ENCODE measurements at regions not wholly inside any gene's neighbourhood (a gene's known extent, or its start where the extent isn't known, plus 50 kb on each side); places are given as distances from the start of the nearest gene placed in this dataset.

DNA sequence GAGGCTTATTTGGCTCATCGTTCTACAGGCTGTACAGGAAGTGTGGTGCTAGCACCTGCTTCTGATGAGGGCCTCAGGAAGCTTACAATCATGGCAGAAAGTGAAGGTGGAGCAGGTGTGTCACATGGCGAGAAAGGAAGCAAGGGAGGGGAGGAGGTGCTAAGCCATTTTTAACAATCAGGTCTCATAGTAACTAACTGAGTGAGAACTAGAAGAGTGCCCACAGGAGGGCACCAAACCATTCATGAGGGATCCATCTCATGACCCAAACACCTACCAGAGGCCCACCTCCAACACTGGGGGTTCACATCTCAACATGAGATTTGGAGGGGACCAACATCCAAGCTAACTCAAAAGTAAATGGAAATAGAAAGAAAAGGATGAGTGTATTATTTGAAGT, 78.1 kb downstream of the CXCL12 start:
- no peak overlapping the region for H3K27ac Mint-ChIP-seq

DNA sequence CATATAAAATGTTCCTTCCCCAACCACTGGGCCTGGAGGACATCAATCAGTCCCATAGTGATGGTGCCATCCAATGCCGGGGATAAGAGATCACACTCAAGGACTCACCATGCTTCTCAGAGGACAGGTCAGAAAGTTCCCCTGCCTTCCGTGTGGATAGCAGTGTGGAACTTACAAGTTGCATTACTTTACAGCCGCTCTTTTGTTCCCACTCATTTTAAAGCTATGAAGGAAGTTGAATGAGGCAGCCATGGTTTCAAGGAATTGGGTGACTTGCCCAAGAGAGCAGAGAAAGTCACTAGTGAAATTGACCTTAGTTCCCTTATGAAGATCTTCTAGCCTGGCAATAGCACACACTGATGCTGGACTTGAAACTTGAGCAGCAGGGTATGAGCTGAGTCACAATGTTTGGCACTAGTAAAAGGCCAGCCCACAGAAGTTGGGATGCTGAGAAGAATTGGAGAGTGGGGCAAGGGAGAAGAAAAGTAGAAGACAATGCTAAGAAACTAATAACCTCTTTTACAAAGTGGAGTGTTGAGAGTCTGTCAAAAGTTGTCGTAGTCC, 78.7 kb downstream of the CXCL12 start:
- no peak overlapping the region for H3K27ac Mint-ChIP-seq
- no peak overlapping the region for H3K4me3 Mint-ChIP-seq
- Histone ChIP-seq H3K4me1 (ENCODE audit: insufficient read depth, low read length) (peaks cover 11% of the 10 kb centered on the region), H3K27me3 (ENCODE audit: control insufficient read depth in 1 of 2, insufficient read depth in 2 of 2, low read length in 2 of 2) (no peaks in the 10 kb centered on the region), H3K4me3 (ENCODE audit: low read length) (no peak overlapping the region), H3K36me3 (ENCODE audit: insufficient read depth, low read length) (no peaks in the 10 kb centered on the region), H3K9me3 (ENCODE audit: control insufficient read depth in 1 of 2, insufficient read depth in 1 of 2, low read length in 2 of 2) (peaks cover 0 to 11% of the 10 kb centered on the region in 2 experiments), H3K27ac (ENCODE audit: low read depth in 1 of 2, low read length in 2 of 2) (no peak overlapping the region)
- intact Hi-C loops (cut with DNase I, micrococcal nuclease) = no loop called here
- CTCF ChIA-PET = no interaction called here
- no peaks in the 10 kb centered on the region for H3K36me3 Mint-ChIP-seq (ENCODE audit: low read depth)
- no peaks in the 10 kb centered on the region for H3K9me3 Mint-ChIP-seq
- peaks cover 1% of the 10 kb centered on the region for H3K4me1 Mint-ChIP-seq (ENCODE audit: low read depth)
- DNase-seq = no peak
- peaks cover 4% of the 10 kb centered on the region for H3K27me3 Mint-ChIP-seq
- TF ChIP-seq, protein P1, sequence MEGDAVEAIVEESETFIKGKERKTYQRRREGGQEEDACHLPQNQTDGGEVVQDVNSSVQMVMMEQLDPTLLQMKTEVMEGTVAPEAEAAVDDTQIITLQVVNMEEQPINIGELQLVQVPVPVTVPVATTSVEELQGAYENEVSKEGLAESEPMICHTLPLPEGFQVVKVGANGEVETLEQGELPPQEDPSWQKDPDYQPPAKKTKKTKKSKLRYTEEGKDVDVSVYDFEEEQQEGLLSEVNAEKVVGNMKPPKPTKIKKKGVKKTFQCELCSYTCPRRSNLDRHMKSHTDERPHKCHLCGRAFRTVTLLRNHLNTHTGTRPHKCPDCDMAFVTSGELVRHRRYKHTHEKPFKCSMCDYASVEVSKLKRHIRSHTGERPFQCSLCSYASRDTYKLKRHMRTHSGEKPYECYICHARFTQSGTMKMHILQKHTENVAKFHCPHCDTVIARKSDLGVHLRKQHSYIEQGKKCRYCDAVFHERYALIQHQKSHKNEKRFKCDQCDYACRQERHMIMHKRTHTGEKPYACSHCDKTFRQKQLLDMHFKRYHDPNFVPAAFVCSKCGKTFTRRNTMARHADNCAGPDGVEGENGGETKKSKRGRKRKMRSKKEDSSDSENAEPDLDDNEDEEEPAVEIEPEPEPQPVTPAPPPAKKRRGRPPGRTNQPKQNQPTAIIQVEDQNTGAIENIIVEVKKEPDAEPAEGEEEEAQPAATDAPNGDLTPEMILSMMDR (IDR thresholded peaks at IDR 0.05) = no peak
- ATAC-seq (ENCODE audit: poor library complexity) = no peak
- POLR2A ChIA-PET = no interaction called here

More for the DNA sequence above, 78.1 kb downstream of the CXCL12 start:
- intact Hi-C loops (cut with DNase I, micrococcal nuclease) = no loop called here
- H3K4me1 ChIP-seq (ENCODE audit: insufficient read depth, low read length) = peaks cover 14% of the 10 kb centered on the region
- H3K36me3 Mint-ChIP-seq (ENCODE audit: low read depth) = no peaks in the 10 kb centered on the region
- H3K9me3 ChIP-seq (ENCODE audit: control insufficient read depth in 1 of 2, insufficient read depth in 1 of 2, low read length in 2 of 2) = peaks cover 0 to 11% of the 10 kb centered on the region in 2 experiments
- H3K27me3 Mint-ChIP-seq = peaks cover 10% of the 10 kb centered on the region
- peak in 2 of 14 experiments; percentile 6 to 8 for DNase-seq
- CTCF ChIA-PET = no interaction called here
- no peaks in the 10 kb centered on the region for H3K36me3 ChIP-seq (ENCODE audit: insufficient read depth, low read length)
- H3K4me3 ChIP-seq (ENCODE audit: low read length) = no peak overlapping the region
- TF ChIP-seq, protein P1 (IDR thresholded peaks at IDR 0.05) = no peak
- no peak for ATAC-seq (ENCODE audit: poor library complexity)
- H3K27ac ChIP-seq (ENCODE audit: low read depth in 1 of 2, low read length in 2 of 2) = no peak overlapping the region
- no peaks in the 10 kb centered on the region for H3K9me3 Mint-ChIP-seq
- H3K27me3 ChIP-seq (ENCODE audit: control insufficient read depth in 1 of 2, insufficient read depth in 2 of 2, low read length in 2 of 2) = no peaks in the 10 kb centered on the region
- peaks cover 6% of the 10 kb centered on the region for H3K4me1 Mint-ChIP-seq (ENCODE audit: low read depth)
- H3K4me3 Mint-ChIP-seq = no peak overlapping the region
- POLR2A ChIA-PET = no interaction called here

DNA sequence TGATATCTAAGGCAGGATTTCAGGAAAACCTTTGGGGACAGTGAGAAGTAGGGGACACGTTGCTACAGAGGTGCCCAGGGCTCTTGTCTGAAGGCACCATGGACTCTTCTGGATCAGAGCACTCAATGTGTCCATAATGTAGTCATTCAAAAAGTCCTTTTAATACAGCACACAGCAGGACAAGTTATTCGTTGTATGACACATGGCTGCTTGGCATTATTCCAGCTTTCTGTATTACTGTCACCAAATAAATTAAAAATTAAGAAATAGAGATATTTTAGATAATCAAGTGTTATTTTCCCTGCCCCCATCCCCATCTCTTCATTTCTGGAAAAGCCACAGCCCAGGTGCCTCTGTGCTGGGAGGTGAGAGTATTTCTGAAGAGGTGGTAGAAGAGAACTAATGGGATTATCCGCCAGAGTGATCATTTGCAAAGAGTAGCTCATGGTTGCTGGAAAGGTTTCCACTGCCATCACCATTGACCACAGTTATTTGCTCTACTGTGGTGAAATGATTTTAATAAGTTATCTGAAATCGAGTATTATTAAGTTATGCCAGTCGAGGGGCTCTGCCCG, 83.0 kb downstream of the CXCL12 start:
- no peaks in the 10 kb centered on the region for H3K4me1 Mint-ChIP-seq (ENCODE audit: low read depth)
- ChIA-PET CTCF (no interaction called here), POLR2A (no interaction called here)
- H3K9me3 Mint-ChIP-seq = no peaks in the 10 kb centered on the region
- no peak overlapping the region for H3K4me3 Mint-ChIP-seq
- TF ChIP-seq, protein P1 (IDR thresholded peaks at IDR 0.05) = no peak
- no peak overlapping the region for H3K4me3 ChIP-seq (ENCODE audit: low read length)
- DNase-seq (no peak), ATAC-seq (ENCODE audit: poor library complexity) (no peak)
- H3K27ac ChIP-seq (ENCODE audit: low read depth in 1 of 2, low read length in 2 of 2) = no peak overlapping the region
- no peak overlapping the region for H3K27ac Mint-ChIP-seq
- H3K27me3 ChIP-seq (ENCODE audit: control insufficient read depth in 1 of 2, insufficient read depth in 2 of 2, low read length in 2 of 2) = no peaks in the 10 kb centered on the region
- peaks cover 3% of the 10 kb centered on the region for H3K27me3 Mint-ChIP-seq
- no peaks in the 10 kb centered on the region for H3K4me1 ChIP-seq (ENCODE audit: insufficient read depth, low read length)
- intact Hi-C loops (cut with DNase I, micrococcal nuclease) = no loop called here
- no peaks in the 10 kb centered on the region for H3K36me3 ChIP-seq (ENCODE audit: insufficient read depth, low read length)
- H3K9me3 ChIP-seq (ENCODE audit: control insufficient read depth in 1 of 2, insufficient read depth in 1 of 2, low read length in 2 of 2) = no peaks in the 10 kb centered on the region
- H3K36me3 Mint-ChIP-seq (ENCODE audit: low read depth) = no peaks in the 10 kb centered on the region

Data from CD4-positive, alpha-beta T cell (primary cell).